ENCODE measurements at regions not wholly inside any gene's neighbourhood (a gene's known extent, or its start where the extent isn't known, plus 50 kb on each side); places are given as distances from the start of the nearest gene placed in this dataset.

- TF ChIP-seq CTCF (IDR thresholded peaks at IDR 0.05) (no peak), POLR2A (IDR thresholded peaks at IDR 0.05) (no peak)
- no peaks in the 10 kb centered on the region for H3K36me3 ChIP-seq
- WGBS, 4 donors = 80 to 84% (median 82%) methylated on average over 16 of the region's 16 CpGs
- ATAC-seq (no peak), DNase-seq (no peak)
- no peaks in the 10 kb centered on the region for H3K4me1 ChIP-seq
- no peak overlapping the region for H3K4me3 ChIP-seq
- intact Hi-C loops (cut with DNase I) = no loop called here
- no peak overlapping the region for H3K27ac ChIP-seq
- H3K27me3 ChIP-seq = peaks cover 0 to 36% (median 7%) of the 10 kb centered on the region in 9 donors
- H3K9me3 ChIP-seq = no peaks in the 10 kb centered on the region
Measured at GRCh38 chr13:111510502-111511218, 190.2 kb downstream of the TEX29 start.

- intact Hi-C loops (cut with DNase I) = no loop called here
- Histone ChIP-seq H3K4me3 (no peak overlapping the region), H3K9me3 (no peaks in the 10 kb centered on the region), H3K4me1 (no peaks in the 10 kb centered on the region), H3K27me3 (peaks cover 0 to 39% (median 7%) of the 10 kb centered on the region in 9 donors), H3K27ac (no peak overlapping the region), H3K36me3 (no peaks in the 10 kb centered on the region)
- no peak for TF ChIP-seq POLR2A (IDR thresholded peaks at IDR 0.05)
- TF ChIP-seq CTCF (IDR thresholded peaks at IDR 0.05) = no peak
- ATAC-seq = peak in 1 of 4 donors; percentile 8
- WGBS, 4 donors = 71 to 82% (median 76%) methylated on average over 3 of the region's 3 CpGs
- no peak for DNase-seq
Measured at GRCh38 chr13:111511219-111511732, 190.8 kb downstream of the TEX29 start.

- DNase-seq (peak in 2 of 5 donors; percentile 42 to 52), ATAC-seq (peak in 3 of 4 donors; percentile 9 to 68 (median 41))
- Histone ChIP-seq H3K27me3 (peaks cover 0 to 39% (median 7%) of the 10 kb centered on the region in 9 donors), H3K4me1 (no peaks in the 10 kb centered on the region), H3K9me3 (no peaks in the 10 kb centered on the region), H3K4me3 (no peak overlapping the region), H3K27ac (peak overlapping the region in 1 of 12 donors; percentile 49), H3K36me3 (no peaks in the 10 kb centered on the region)
- TF ChIP-seq CTCF (IDR thresholded peaks at IDR 0.05) (no peak), POLR2A (IDR thresholded peaks at IDR 0.05) (no peak)
- intact Hi-C loops (cut with DNase I) = no loop called here
- 79 to 86% (median 81%) methylated on average over 29 of the region's 29 CpGs for WGBS, 4 donors
Measured at GRCh38 chr13:111511805-111512504, 191.5 kb downstream of the TEX29 start.

- peaks cover 0 to 42% (median 7%) of the 10 kb centered on the region in 9 donors for H3K27me3 ChIP-seq
- TF ChIP-seq CTCF (IDR thresholded peaks at IDR 0.05) (no peak), POLR2A (IDR thresholded peaks at IDR 0.05) (no peak)
- no peaks in the 10 kb centered on the region for H3K4me1 ChIP-seq
- no peak overlapping the region for H3K4me3 ChIP-seq
- no peaks in the 10 kb centered on the region for H3K9me3 ChIP-seq
- DNase-seq (peak in 2 of 5 donors; percentile 29 to 41), ATAC-seq (peak in 1 of 4 donors; percentile 33)
- peak overlapping the region in 1 of 12 donors; percentile 24 for H3K27ac ChIP-seq
- no peaks in the 10 kb centered on the region for H3K36me3 ChIP-seq
- intact Hi-C loops (cut with DNase I) = no loop called here
- 80 to 95% (median 81%) methylated on average over 7 to 13 of the region's 13 CpGs for WGBS, 4 donors
Measured at GRCh38 chr13:111512707-111513106, 192.3 kb downstream of the TEX29 start.
